HCT116 (cell line): ENCODE measurements at regions not wholly inside any gene's neighbourhood (a gene's known extent, or its start where the extent isn't known, plus 50 kb on each side); places are given as distances from the start of the nearest gene placed in this dataset.

Source experiments
- ATAC-seq: fragments of 200-7000 bp; cut with Tn5 transposase; 2 replicates; pipeline ENCODE4 v1.9.1; 2020; ENCODE audit warnings: mild to moderate bottlenecking, moderate library complexity
- BruUV-seq: library from RNA; stranded (reverse); fragments of 400-500 nt; replicated peaks from 2 replicates; lab custom pipeline; 2021; lab: Mats Ljungman, UMichigan
- CTCF ChIA-PET: fragments of 300-600 bp; sonication (Branson Sonifier 250); formaldehyde crosslinking; loops from one replicate; lab custom pipeline; 2021; ENCODE audit warnings: antibody characterized with exemption; lab: Charles Lee
- POLR2A ChIA-PET: fragments of 300-600, 350-600 bp; sonication (Branson Sonifier 250); formaldehyde crosslinking; loops from one replicate; lab custom pipeline; 2021; ENCODE audit warnings: antibody characterized with exemption; lab: Charles Lee
- RAD21 ChIA-PET, 2 experiments: fragments of 300-600 bp; sonication (Branson Sonifier 250); formaldehyde crosslinking; loops; one replicate each; lab custom pipeline; 2023; ENCODE audit warnings: low total read pairs in 2 of 2; ENCODE audit not compliant: uncharacterized antibody in 2 of 2, unreplicated experiment in 2 of 2, low non-redundant PET in 1 of 2; lab: Charles Lee
- DNase-seq: peaks from one replicate; pipeline ENCODE4 v3.0.0-alpha.2; 2010; ENCODE audit warnings: low read depth, low spot score
- H2AFZ ChIP-seq: fragments of 200-600 bp; shearing (Covaris generic), sonication (generic); 2 replicates; pipeline ENCODE4 v1.6.1; 2017; ENCODE audit warnings: low read depth, mixed run types, mixed read lengths, antibody characterized with exemption, low read length; ENCODE audit not compliant: poor library complexity, severe bottlenecking
- H3K27ac ChIP-seq: 2 replicates; pipeline ENCODE4 v1.5.1; 2012; ENCODE audit warnings: low read depth, low read length
- H3K27me3 ChIP-seq: fragments of 200-600 bp; sonication (generic); 2 replicates; pipeline ENCODE4 v1.6.1; 2016; ENCODE audit warnings: mixed run types, low read length, mixed read lengths; ENCODE audit not compliant: insufficient read depth
- H3K36me3 ChIP-seq, 2 experiments: fragments of 200-500 bp in 1 of 2; fragments of 200-600 bp in 1 of 2; sonication (Bioruptor generic) in 1 of 2; sonication (generic) in 1 of 2; 2 replicates each; pipeline versions ENCODE4 v1.5.1 to v1.6.1; 2014 to 2016; ENCODE audit warnings: low read length in 2 of 2, inconsistent platforms in 1 of 2, mixed read lengths in 1 of 2, mixed run types in 1 of 2; ENCODE audit not compliant: insufficient read depth in 2 of 2, control insufficient read depth in 1 of 2
- H3K4me1 ChIP-seq, 2 experiments: fragments of 200-600 bp in 1 of 2; sonication (generic) in 1 of 2; 2 replicates each; pipeline versions ENCODE4 v1.5.1 to v1.6.1; 2012 to 2017; ENCODE audit warnings: low read length in 2 of 2, inconsistent platforms in 1 of 2, mild to moderate bottlenecking in 1 of 2, mixed read lengths in 1 of 2, mixed run types in 1 of 2, moderate library complexity in 1 of 2; ENCODE audit not compliant: insufficient read depth in 2 of 2, control insufficient read depth in 1 of 2
- H3K4me2 ChIP-seq: fragments of 200-600 bp; sonication (generic); 2 replicates; pipeline ENCODE4 v1.6.1; 2017; ENCODE audit warnings: mixed run types, low read length, mixed read lengths
- H3K4me3 ChIP-seq, 2 experiments: fragments of 200-600 bp in 1 of 2; sonication (generic) in 1 of 2; replicated peaks in 1 of 2; 2 replicates each; pipeline ENCODE4 v1.5.1; 2011 to 2016; ENCODE audit warnings: low read length in 2 of 2, control low read depth in 1 of 2, low read depth in 1 of 2, mild to moderate bottlenecking in 1 of 2, mixed read lengths in 1 of 2, mixed run types in 1 of 2
- H3K79me2 ChIP-seq: fragments of 200-600 bp; sonication (generic); 2 replicates; pipeline ENCODE4 v1.6.1; 2017; ENCODE audit warnings: mild to moderate bottlenecking, mixed run types, low read length, moderate library complexity, mixed read lengths; ENCODE audit not compliant: insufficient read depth
- H3K9ac ChIP-seq: fragments of 200-600 bp; sonication (generic); 2 replicates; pipeline ENCODE4 v1.6.1; 2016; ENCODE audit warnings: low read length, mixed read lengths
- H3K9me2 ChIP-seq: fragments of 200-600 bp; sonication (generic), shearing (Covaris generic); 2 replicates; pipeline ENCODE4 v1.6.1; 2017; ENCODE audit warnings: mixed run types, mild to moderate bottlenecking, moderate library complexity; ENCODE audit not compliant: insufficient read depth
- H3K9me3 ChIP-seq, 2 experiments: fragments of 200-500 bp in 1 of 2; fragments of 200-600 bp in 1 of 2; sonication (Bioruptor generic) in 1 of 2; sonication (generic) in 1 of 2; 2 replicates each; pipeline ENCODE4 v1.6.1; 2014 to 2017; ENCODE audit warnings: low read length in 2 of 2, mixed read lengths in 2 of 2, inconsistent platforms in 1 of 2, low read depth in 1 of 2, mild to moderate bottlenecking in 1 of 2, mixed run types in 1 of 2, moderate library complexity in 1 of 2; ENCODE audit not compliant: control insufficient read depth in 1 of 2, insufficient read depth in 1 of 2
- H4K20me1 ChIP-seq: fragments of 200-600 bp; sonication (generic), shearing (Covaris generic); 2 replicates; pipeline ENCODE4 v1.6.1; 2017; ENCODE audit warnings: mixed run types, mild to moderate bottlenecking, moderate library complexity; ENCODE audit not compliant: insufficient read depth
- CBX3 ChIP-seq: IDR thresholded peaks from 2 replicates; pipeline ENCODE4 v1.6.1; 2012; ENCODE audit warnings: low read depth
- CEBPB ChIP-seq: IDR thresholded peaks from 2 replicates; pipeline ENCODE4 v1.6.1; 2012; ENCODE audit warnings: low read depth
- EGR1 ChIP-seq: IDR thresholded peaks from 2 replicates; pipeline ENCODE4 v1.6.1; 2012; ENCODE audit warnings: low read depth
- EZH2 ChIP-seq: fragments of 200-600 bp; sonication (generic); IDR thresholded peaks from 2 replicates; pipeline ENCODE4 v1.6.1; 2017; ENCODE audit warnings: antibody characterized with exemption, mixed run types
- POLR2A ChIP-seq: IDR thresholded peaks from 2 replicates; pipeline ENCODE4 v1.7.0; 2011; ENCODE audit warnings: borderline replicate concordance; ENCODE audit not compliant: insufficient read depth, insufficient read length; ENCODE audit errors: extremely low read depth
- POLR2AphosphoS5 ChIP-seq: IDR thresholded peaks from 2 replicates; pipeline ENCODE4 v1.6.1; 2011; ENCODE audit warnings: mild to moderate bottlenecking, low read depth, low read length, moderate library complexity
- SP1 ChIP-seq: IDR thresholded peaks from 2 replicates; pipeline ENCODE4 v1.6.1; 2012; ENCODE audit warnings: low read depth
- SRF ChIP-seq: IDR thresholded peaks from 2 replicates; pipeline ENCODE4 v1.6.1; 2012; ENCODE audit warnings: low read depth
- YY1 ChIP-seq: IDR thresholded peaks from 2 replicates; pipeline ENCODE4 v1.6.1; 2011; ENCODE audit warnings: low read length, low read depth, moderate library complexity, mild to moderate bottlenecking; ENCODE audit not compliant: insufficient replicate concordance; ENCODE audit errors: extremely low read depth
- intact Hi-C: fragments of 100-400 bp; cut with micrococcal nuclease; formaldehyde crosslinking; loops from 2 replicates; pipeline ENCODE4 v1.10.0; 2022
- TF ChIP-seq, protein P1 (sequence below): IDR thresholded peaks from 2 replicates; pipeline ENCODE4 v1.6.1; 2012
- TF ChIP-seq, protein P2 (sequence below): IDR thresholded peaks from 2 replicates; pipeline ENCODE4 v1.6.1; 2012; ENCODE audit warnings: low read depth

DNA sequence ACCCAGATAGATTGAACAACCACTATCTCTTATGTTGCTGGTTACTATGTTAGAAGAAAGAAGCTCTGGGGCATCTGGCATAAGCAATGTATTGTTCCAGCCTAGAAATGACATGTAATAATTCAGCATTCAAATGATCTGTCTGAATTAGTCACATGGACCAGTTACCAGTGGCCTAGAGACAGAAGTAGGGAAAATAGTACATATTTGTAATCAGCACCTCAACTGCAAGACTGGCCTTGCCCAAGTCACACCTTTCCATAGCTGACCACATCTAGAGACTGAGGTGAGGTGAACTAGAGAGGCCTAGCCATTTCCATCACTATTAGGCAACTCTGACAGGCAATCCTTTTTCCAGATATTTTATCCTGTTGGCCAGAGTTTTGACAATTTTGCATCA, 315.6 kb upstream of the KCND2 start:
- DNase-seq = no peak
- CTCF ChIA-PET = no interaction called here
- H3K9me3 ChIP-seq = no peaks in the 10 kb centered on the region
- H2AFZ ChIP-seq = no peak overlapping the region
- H3K4me3 ChIP-seq = no peak overlapping the region
- no peak overlapping the region for H3K4me2 ChIP-seq
- H3K79me2 ChIP-seq = no peaks in the 10 kb centered on the region
- H3K27me3 ChIP-seq = no peaks in the 10 kb centered on the region
- no peak overlapping the region for H3K27ac ChIP-seq
- H3K4me1 ChIP-seq = no peaks in the 10 kb centered on the region
- intact Hi-C loops = no loop called here
- POLR2A ChIA-PET = no interaction called here
- H3K36me3 ChIP-seq = no peaks in the 10 kb centered on the region
- no peak for ATAC-seq
- RAD21 ChIA-PET = no interaction called here
- no peaks in the 10 kb centered on the region for H4K20me1 ChIP-seq
- H3K9me2 ChIP-seq = no peaks in the 10 kb centered on the region
- H3K9ac ChIP-seq = no peak overlapping the region
- TF ChIP-seq SP1 (no peak), CBX3 (no peak), EZH2 (no peak), EGR1 (no peak), YY1 (no peak), POLR2A (no peak), POLR2AphosphoS5 (no peak), SRF (no peak), CEBPB (no peak)
- TF ChIP-seq, protein P1, sequence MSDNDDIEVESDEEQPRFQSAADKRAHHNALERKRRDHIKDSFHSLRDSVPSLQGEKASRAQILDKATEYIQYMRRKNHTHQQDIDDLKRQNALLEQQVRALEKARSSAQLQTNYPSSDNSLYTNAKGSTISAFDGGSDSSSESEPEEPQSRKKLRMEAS = no peak
- TF ChIP-seq, protein P2, sequence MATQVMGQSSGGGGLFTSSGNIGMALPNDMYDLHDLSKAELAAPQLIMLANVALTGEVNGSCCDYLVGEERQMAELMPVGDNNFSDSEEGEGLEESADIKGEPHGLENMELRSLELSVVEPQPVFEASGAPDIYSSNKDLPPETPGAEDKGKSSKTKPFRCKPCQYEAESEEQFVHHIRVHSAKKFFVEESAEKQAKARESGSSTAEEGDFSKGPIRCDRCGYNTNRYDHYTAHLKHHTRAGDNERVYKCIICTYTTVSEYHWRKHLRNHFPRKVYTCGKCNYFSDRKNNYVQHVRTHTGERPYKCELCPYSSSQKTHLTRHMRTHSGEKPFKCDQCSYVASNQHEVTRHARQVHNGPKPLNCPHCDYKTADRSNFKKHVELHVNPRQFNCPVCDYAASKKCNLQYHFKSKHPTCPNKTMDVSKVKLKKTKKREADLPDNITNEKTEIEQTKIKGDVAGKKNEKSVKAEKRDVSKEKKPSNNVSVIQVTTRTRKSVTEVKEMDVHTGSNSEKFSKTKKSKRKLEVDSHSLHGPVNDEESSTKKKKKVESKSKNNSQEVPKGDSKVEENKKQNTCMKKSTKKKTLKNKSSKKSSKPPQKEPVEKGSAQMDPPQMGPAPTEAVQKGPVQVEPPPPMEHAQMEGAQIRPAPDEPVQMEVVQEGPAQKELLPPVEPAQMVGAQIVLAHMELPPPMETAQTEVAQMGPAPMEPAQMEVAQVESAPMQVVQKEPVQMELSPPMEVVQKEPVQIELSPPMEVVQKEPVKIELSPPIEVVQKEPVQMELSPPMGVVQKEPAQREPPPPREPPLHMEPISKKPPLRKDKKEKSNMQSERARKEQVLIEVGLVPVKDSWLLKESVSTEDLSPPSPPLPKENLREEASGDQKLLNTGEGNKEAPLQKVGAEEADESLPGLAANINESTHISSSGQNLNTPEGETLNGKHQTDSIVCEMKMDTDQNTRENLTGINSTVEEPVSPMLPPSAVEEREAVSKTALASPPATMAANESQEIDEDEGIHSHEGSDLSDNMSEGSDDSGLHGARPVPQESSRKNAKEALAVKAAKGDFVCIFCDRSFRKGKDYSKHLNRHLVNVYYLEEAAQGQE = no peak
- TF ChIP-seq, all 23 proteins: peak for 0
- no TSS peak for BruUV-seq
